ENCODE measurements at regions not wholly inside any gene's neighbourhood (a gene's known extent, or its start where the extent isn't known, plus 50 kb on each side); places are given as distances from the start of the nearest gene placed in this dataset.

- H3K4me1 Mint-ChIP-seq (ENCODE audit: low read depth) = no peaks in the 10 kb centered on the region
- DNase-seq = no peak
- intact Hi-C loops (cut with micrococcal nuclease) = no loop called here
- peaks cover 2% of the 10 kb centered on the region for H3K27me3 Mint-ChIP-seq (ENCODE audit: low read depth)
- H3K9me3 Mint-ChIP-seq = peaks cover 2% of the 10 kb centered on the region
- H3K36me3 Mint-ChIP-seq (ENCODE audit: low read depth) = no peaks in the 10 kb centered on the region
- no peak overlapping the region for H3K4me3 Mint-ChIP-seq
- no peak overlapping the region for H3K27ac Mint-ChIP-seq
- CTCF ChIA-PET = no interaction called here
Measured at GRCh38 chr3:168859143-168859542, 763.4 kb upstream of the GOLIM4 start.

GRCh38 chr3:168858327-168858726, 762.6 kb upstream of the GOLIM4 start:
- no peaks in the 10 kb centered on the region for H3K36me3 Mint-ChIP-seq (ENCODE audit: low read depth)
- DNase-seq = no peak
- H3K4me3 Mint-ChIP-seq = no peak overlapping the region
- peaks cover 2% of the 10 kb centered on the region for H3K9me3 Mint-ChIP-seq
- H3K27ac Mint-ChIP-seq = no peak overlapping the region
- intact Hi-C loops (cut with micrococcal nuclease) = no loop called here
- no peaks in the 10 kb centered on the region for H3K4me1 Mint-ChIP-seq (ENCODE audit: low read depth)
- H3K27me3 Mint-ChIP-seq (ENCODE audit: low read depth) = peaks cover 2% of the 10 kb centered on the region
- CTCF ChIA-PET = no interaction called here

- peaks cover 3% of the 10 kb centered on the region for H3K27me3 Mint-ChIP-seq (ENCODE audit: low read depth)
- no peak for DNase-seq
- no peak overlapping the region for H3K27ac Mint-ChIP-seq
- intact Hi-C loops (cut with micrococcal nuclease) = no loop called here
- H3K4me3 Mint-ChIP-seq = no peak overlapping the region
- no peaks in the 10 kb centered on the region for H3K4me1 Mint-ChIP-seq (ENCODE audit: low read depth)
- no peaks in the 10 kb centered on the region for H3K9me3 Mint-ChIP-seq
- no peaks in the 10 kb centered on the region for H3K36me3 Mint-ChIP-seq (ENCODE audit: low read depth)
- CTCF ChIA-PET = no interaction called here
Measured at GRCh38 chr3:168850109-168850508, 754.4 kb upstream of the GOLIM4 start.

- intact Hi-C loops (cut with micrococcal nuclease) = loop anchor here (1.0 kb wide), 4 partner anchors 336 to 800 kb away; no protein-coding TSS in a partner anchor
- Mint-ChIP-seq H3K4me1 (ENCODE audit: low read depth) (no peaks in the 10 kb centered on the region), H3K36me3 (ENCODE audit: low read depth) (no peaks in the 10 kb centered on the region), H3K27ac (no peak overlapping the region), H3K4me3 (no peak overlapping the region), H3K9me3 (no peaks in the 10 kb centered on the region), H3K27me3 (ENCODE audit: low read depth) (peaks cover 3% of the 10 kb centered on the region)
- no peak for DNase-seq
- CTCF ChIA-PET = interaction anchor here (0.6 to 2.2 kb wide), 9 partner anchors 13 to 831 kb away, joined by 3 to 15 read pairs (median 3); no protein-coding TSS in a partner anchor
Measured at GRCh38 chr3:168847291-168847883, 751.7 kb upstream of the GOLIM4 start.

GRCh38 chr3:168844894-168845482, 749.3 kb upstream of the GOLIM4 start:
- Mint-ChIP-seq H3K4me1 (ENCODE audit: low read depth) (no peaks in the 10 kb centered on the region), H3K36me3 (ENCODE audit: low read depth) (no peaks in the 10 kb centered on the region), H3K4me3 (no peak overlapping the region), H3K27ac (no peak overlapping the region), H3K27me3 (ENCODE audit: low read depth) (peaks cover 3% of the 10 kb centered on the region), H3K9me3 (no peaks in the 10 kb centered on the region)
- intact Hi-C loops (cut with micrococcal nuclease) = no loop called here
- DNase-seq = no peak
- CTCF ChIA-PET = no interaction called here

GRCh38 chr3:168844472-168844871, 748.7 kb upstream of the GOLIM4 start:
- Mint-ChIP-seq H3K4me3 (no peak overlapping the region), H3K4me1 (ENCODE audit: low read depth) (no peaks in the 10 kb centered on the region), H3K27me3 (ENCODE audit: low read depth) (peaks cover 3% of the 10 kb centered on the region), H3K36me3 (ENCODE audit: low read depth) (no peaks in the 10 kb centered on the region), H3K9me3 (no peaks in the 10 kb centered on the region), H3K27ac (no peak overlapping the region)
- no peak for DNase-seq
- intact Hi-C loops (cut with micrococcal nuclease) = no loop called here
- CTCF ChIA-PET = no interaction called here

- no peak overlapping the region for H3K27ac Mint-ChIP-seq
- H3K4me1 Mint-ChIP-seq (ENCODE audit: low read depth) = no peaks in the 10 kb centered on the region
- intact Hi-C loops (cut with micrococcal nuclease) = no loop called here
- no peaks in the 10 kb centered on the region for H3K36me3 Mint-ChIP-seq (ENCODE audit: low read depth)
- DNase-seq = no peak
- H3K4me3 Mint-ChIP-seq = no peak overlapping the region
- no peaks in the 10 kb centered on the region for H3K9me3 Mint-ChIP-seq
- H3K27me3 Mint-ChIP-seq (ENCODE audit: low read depth) = peaks cover 3% of the 10 kb centered on the region
- CTCF ChIA-PET = no interaction called here
Measured at GRCh38 chr3:168843481-168843880, 747.8 kb upstream of the GOLIM4 start.

- H3K27me3 Mint-ChIP-seq (ENCODE audit: low read depth) = no peaks in the 10 kb centered on the region
- DNase-seq = no peak
- no peaks in the 10 kb centered on the region for H3K4me1 Mint-ChIP-seq (ENCODE audit: low read depth)
- CTCF ChIA-PET = no interaction called here
- no peak overlapping the region for H3K4me3 Mint-ChIP-seq
- intact Hi-C loops (cut with micrococcal nuclease) = no loop called here
- H3K36me3 Mint-ChIP-seq (ENCODE audit: low read depth) = no peaks in the 10 kb centered on the region
- H3K27ac Mint-ChIP-seq = no peak overlapping the region
- no peaks in the 10 kb centered on the region for H3K9me3 Mint-ChIP-seq
Measured at GRCh38 chr3:168839653-168840052, 743.9 kb upstream of the GOLIM4 start.

GRCh38 chr3:168834558-168834957, 738.8 kb upstream of the GOLIM4 start:
- CTCF ChIA-PET = interaction anchor here (0.9 kb wide), 1 partner anchor 12 kb away, joined by 3 read pairs; no protein-coding TSS in a partner anchor
- Mint-ChIP-seq H3K4me1 (ENCODE audit: low read depth) (no peaks in the 10 kb centered on the region), H3K36me3 (ENCODE audit: low read depth) (no peaks in the 10 kb centered on the region), H3K4me3 (no peak overlapping the region), H3K9me3 (no peaks in the 10 kb centered on the region), H3K27me3 (ENCODE audit: low read depth) (no peaks in the 10 kb centered on the region), H3K27ac (no peak overlapping the region)
- no peak for DNase-seq
- intact Hi-C loops (cut with micrococcal nuclease) = no loop called here

GRCh38 chr3:168828943-168829342, 733.2 kb upstream of the GOLIM4 start:
- H3K9me3 Mint-ChIP-seq = no peaks in the 10 kb centered on the region

GRCh38 chr3:168828536-168828935, 732.8 kb upstream of the GOLIM4 start:
- no peaks in the 10 kb centered on the region for H3K9me3 Mint-ChIP-seq
- no peak for DNase-seq
- CTCF ChIA-PET = no interaction called here
- no peak overlapping the region for H3K27ac Mint-ChIP-seq
- H3K36me3 Mint-ChIP-seq (ENCODE audit: low read depth) = no peaks in the 10 kb centered on the region
- H3K4me1 Mint-ChIP-seq (ENCODE audit: low read depth) = no peaks in the 10 kb centered on the region
- no peaks in the 10 kb centered on the region for H3K27me3 Mint-ChIP-seq (ENCODE audit: low read depth)
- intact Hi-C loops (cut with micrococcal nuclease) = no loop called here
- no peak overlapping the region for H3K4me3 Mint-ChIP-seq

More at GRCh38 chr3:168828943-168829342, 733.2 kb upstream of the GOLIM4 start:
- intact Hi-C loops (cut with micrococcal nuclease) = no loop called here
- Mint-ChIP-seq H3K36me3 (ENCODE audit: low read depth) (no peaks in the 10 kb centered on the region), H3K4me3 (no peak overlapping the region), H3K27me3 (ENCODE audit: low read depth) (no peaks in the 10 kb centered on the region), H3K4me1 (ENCODE audit: low read depth) (no peaks in the 10 kb centered on the region), H3K27ac (no peak overlapping the region)
- CTCF ChIA-PET = no interaction called here
- no peak for DNase-seq

- no peaks in the 10 kb centered on the region for H3K27me3 Mint-ChIP-seq (ENCODE audit: low read depth)
- H3K4me3 Mint-ChIP-seq = no peak overlapping the region
- H3K9me3 Mint-ChIP-seq = no peaks in the 10 kb centered on the region
- CTCF ChIA-PET = no interaction called here
- H3K36me3 Mint-ChIP-seq (ENCODE audit: low read depth) = no peaks in the 10 kb centered on the region
- intact Hi-C loops (cut with micrococcal nuclease) = no loop called here
- no peak overlapping the region for H3K27ac Mint-ChIP-seq
- no peaks in the 10 kb centered on the region for H3K4me1 Mint-ChIP-seq (ENCODE audit: low read depth)
- no peak for DNase-seq
Measured at GRCh38 chr3:168828014-168828413, 732.3 kb upstream of the GOLIM4 start.

GRCh38 chr3:168824107-168824506, 728.4 kb upstream of the GOLIM4 start:
- Mint-ChIP-seq H3K4me3 (no peak overlapping the region), H3K4me1 (ENCODE audit: low read depth) (no peaks in the 10 kb centered on the region), H3K36me3 (ENCODE audit: low read depth) (no peaks in the 10 kb centered on the region), H3K27ac (no peak overlapping the region), H3K9me3 (no peaks in the 10 kb centered on the region), H3K27me3 (ENCODE audit: low read depth) (no peaks in the 10 kb centered on the region)
- CTCF ChIA-PET = no interaction called here
- DNase-seq = no peak
- intact Hi-C loops (cut with micrococcal nuclease) = no loop called here

Data from activated naive CD4-positive, alpha-beta T cell treated with anti-CD3 and anti-CD28 coated beads for 36 hours (primary cell).